Stomach smooth muscle (tissue), 2 donors: ENCODE measurements at regions not wholly inside any gene's neighbourhood (a gene's known extent, or its start where the extent isn't known, plus 50 kb on each side); places are given as distances from the start of the nearest gene placed in this dataset.
"Not testable (repeated sequence)": the region's sequence is repeated elsewhere in the genome, so short reads cannot be mapped to it uniquely, and the experiment has no call there.

Source experiments
- H3K27ac ChIP-seq: one replicate; pipeline ENCODE4 v1.7.0; 2013; ENCODE audit warnings: mild to moderate bottlenecking, low read length, inconsistent platforms
- H3K27me3 ChIP-seq, 2 donors: one replicate each; pipeline ENCODE4 v1.7.0; 2013; ENCODE audit warnings: low read length in 2 of 2; ENCODE audit not compliant: insufficient read depth in 2 of 2, control insufficient read depth in 1 of 2
- H3K36me3 ChIP-seq, 2 donors: one replicate each; pipeline ENCODE4 v1.7.0; 2013; ENCODE audit warnings: low read length in 2 of 2; ENCODE audit not compliant: control insufficient read depth in 2 of 2, insufficient read depth in 2 of 2
- H3K4me1 ChIP-seq: one replicate; pipeline ENCODE4 v1.7.0; 2013; ENCODE audit warnings: low read length; ENCODE audit not compliant: control insufficient read depth, insufficient read depth
- H3K4me3 ChIP-seq, 2 donors: one replicate each; pipeline ENCODE4 v1.7.0; 2013; ENCODE audit warnings: low read length in 2 of 2
- H3K9ac ChIP-seq, 2 donors: one replicate each; pipeline ENCODE4 v1.7.0; 2013; ENCODE audit warnings: low read length in 2 of 2, mild to moderate bottlenecking in 1 of 2
- H3K9me3 ChIP-seq, 2 donors: one replicate each; pipeline ENCODE4 v1.7.0; 2013; ENCODE audit warnings: low read length in 2 of 2; ENCODE audit not compliant: control insufficient read depth in 2 of 2
- donor health status: healthy.
- donor health status: Pancreatic carcinoma.

DNA sequence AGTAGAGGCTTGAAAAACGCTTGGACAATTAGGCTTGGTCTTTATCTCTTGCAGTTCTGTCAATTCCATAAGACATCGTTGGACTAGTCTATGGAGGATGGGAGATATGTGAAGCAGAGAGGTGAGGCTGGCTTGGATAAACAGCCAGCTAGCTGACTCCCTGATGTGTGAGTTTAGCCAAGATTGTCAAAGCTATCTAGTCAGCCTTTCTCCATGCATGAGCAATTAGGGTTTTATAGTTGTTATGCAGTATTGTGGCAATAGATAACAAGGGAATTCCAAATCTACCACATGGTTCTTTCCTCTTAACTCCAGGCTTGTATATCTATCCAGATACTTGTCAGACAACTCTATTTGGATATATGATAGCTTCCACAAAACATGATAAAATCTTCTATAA, 153.6 kb upstream of the NRXN3 start:
- Histone ChIP-seq H3K27me3 (no peaks in the 10 kb centered on the region), H3K4me1 (no peaks in the 10 kb centered on the region), H3K36me3 (no peaks in the 10 kb centered on the region), H3K27ac (no peak overlapping the region), H3K4me3 (no peak overlapping the region), H3K9ac (no peak overlapping the region), H3K9me3 (peaks cover 0 to 3% of the 10 kb centered on the region in 2 donors)

DNA sequence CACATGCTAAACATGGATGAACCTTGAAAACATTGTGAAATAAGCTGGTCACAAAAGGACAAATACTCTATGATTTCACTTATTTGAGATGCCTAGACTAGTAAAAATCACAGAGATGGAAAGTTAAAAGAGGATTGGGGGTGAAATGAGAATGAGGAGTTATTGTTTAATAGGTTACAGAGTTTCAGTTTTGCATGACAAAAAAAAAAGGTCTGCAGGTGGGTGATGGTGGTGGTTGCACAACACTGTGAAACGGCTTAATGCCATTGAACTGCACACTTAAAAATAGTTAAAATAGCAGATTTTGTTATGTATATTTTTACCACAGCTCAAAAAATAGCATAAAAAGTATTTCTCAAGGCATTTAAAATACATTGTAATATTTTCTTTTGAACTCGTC, 151.9 kb upstream of the NRXN3 start:
- Histone ChIP-seq H3K4me3 (no peak overlapping the region), H3K9ac (no peak overlapping the region), H3K27ac (no peak overlapping the region), H3K27me3 (no peaks in the 10 kb centered on the region), H3K4me1 (no peaks in the 10 kb centered on the region), H3K9me3 (peaks cover 0 to 3% of the 10 kb centered on the region in 2 donors), H3K36me3 (no peaks in the 10 kb centered on the region)

DNA sequence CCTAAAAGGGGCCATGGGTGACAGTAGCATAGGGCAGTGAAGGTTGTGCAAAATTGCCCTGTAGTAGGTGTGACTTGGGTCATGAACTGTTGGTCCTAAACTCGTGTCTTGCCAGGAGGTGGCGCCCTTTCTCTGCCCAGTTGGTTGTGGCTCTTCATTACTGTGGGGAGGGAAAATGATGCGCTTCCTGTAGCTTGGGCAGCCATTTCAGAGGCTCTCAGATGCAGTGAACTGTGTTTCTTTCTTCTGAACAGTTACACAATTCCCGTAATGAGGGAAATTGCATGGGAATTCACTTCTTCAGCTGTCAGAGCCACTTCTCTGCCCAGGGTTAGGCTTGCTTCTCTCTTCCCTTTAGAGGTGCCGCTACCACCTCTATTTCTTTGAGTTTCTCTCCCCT, 148.1 kb upstream of the NRXN3 start:
- H3K4me3 ChIP-seq = no peak overlapping the region
- no peaks in the 10 kb centered on the region for H3K27me3 ChIP-seq
- H3K36me3 ChIP-seq = no peaks in the 10 kb centered on the region
- H3K9me3 ChIP-seq = peaks cover 0 to 3% of the 10 kb centered on the region in 2 donors
- no peak overlapping the region for H3K9ac ChIP-seq
- no peak overlapping the region for H3K27ac ChIP-seq
- no peaks in the 10 kb centered on the region for H3K4me1 ChIP-seq

DNA sequence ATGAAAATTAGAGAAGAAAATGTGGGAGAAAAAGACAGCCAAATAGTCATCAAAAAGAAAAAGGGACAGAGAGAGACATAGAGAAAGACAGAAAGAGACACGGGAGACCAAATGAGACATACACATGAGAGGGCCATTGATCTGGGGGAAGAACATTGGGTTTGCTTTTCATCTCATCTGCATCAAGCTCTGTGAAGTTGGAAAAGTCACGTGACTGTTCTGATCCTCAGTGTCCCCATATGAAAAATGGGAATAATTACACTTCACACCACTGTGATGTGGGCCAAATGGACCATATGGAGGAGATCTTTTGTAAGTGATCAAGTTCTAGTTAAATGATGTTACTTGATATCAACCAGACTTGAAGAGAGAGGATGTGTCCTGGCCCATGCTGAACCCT, 147.1 kb upstream of the NRXN3 start:
- H3K4me3 ChIP-seq = no peak overlapping the region
- H3K4me1 ChIP-seq = no peaks in the 10 kb centered on the region
- H3K9ac ChIP-seq = no peak overlapping the region
- H3K27ac ChIP-seq = no peak overlapping the region
- H3K36me3 ChIP-seq = no peaks in the 10 kb centered on the region
- H3K9me3 ChIP-seq = peaks cover 3% of the 10 kb centered on the region in 2 donors
- H3K27me3 ChIP-seq = no peaks in the 10 kb centered on the region

DNA sequence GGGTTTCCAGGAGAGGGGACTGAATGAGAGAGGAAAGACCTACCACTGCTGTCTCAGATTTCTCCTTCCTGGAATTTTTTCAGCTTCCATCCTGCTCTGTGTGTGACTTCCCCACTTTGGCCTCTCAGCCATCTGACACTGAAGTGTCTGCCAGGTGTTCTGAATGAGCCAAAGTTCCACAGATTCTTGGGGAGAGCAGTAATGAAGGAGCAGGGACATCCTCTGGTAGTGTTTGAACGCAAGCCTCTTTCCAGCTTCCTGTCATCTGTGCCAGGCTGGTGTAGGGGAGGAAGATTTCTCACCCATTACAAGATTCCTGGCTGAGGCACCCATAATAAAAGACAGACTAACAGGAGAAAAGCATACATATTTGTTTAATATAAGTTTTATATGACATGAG, 141.7 kb upstream of the NRXN3 start:
- Histone ChIP-seq H3K9me3 (peaks cover 0 to 3% of the 10 kb centered on the region in 2 donors), H3K4me1 (no peaks in the 10 kb centered on the region)

DNA sequence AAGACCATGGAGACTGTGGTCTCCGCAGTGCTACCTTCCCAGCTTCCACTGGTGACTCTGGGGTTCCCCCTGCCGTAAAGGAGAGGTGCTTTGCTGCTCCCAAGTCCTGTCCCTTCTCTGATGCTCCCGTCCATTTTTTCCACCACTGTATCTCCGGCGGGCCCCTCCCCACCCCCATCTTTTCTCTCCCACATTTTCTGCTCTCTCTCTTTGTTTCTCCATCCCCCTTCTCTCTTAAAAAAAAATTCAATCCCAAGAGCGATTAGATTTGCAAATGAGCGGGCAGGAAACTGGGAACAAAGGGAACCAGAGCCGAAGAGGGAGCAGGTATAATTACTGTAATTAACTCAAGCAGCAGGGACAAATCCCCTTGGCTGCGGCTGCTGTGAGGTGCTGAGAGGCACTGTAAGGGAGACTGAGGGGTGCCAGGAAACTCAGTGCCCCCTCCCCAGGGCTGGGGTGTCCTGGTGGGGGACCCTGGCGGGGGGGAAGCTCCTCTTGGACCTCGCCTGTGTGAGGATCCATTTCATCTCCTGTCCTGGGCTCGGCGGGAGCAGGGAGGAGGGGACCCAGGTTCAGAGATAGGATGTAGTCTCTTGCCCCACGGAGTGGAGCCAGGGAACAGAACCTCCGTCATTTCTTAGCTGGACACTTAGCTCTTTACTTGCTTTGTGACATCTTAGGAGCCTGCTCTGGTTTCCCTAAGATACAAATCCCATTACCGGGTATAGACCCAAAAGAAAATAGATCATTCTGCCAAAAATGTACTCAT, 140.4 kb upstream of the NRXN3 start:
- Histone ChIP-seq H3K4me3 (no peak overlapping the region), H3K27me3 (peaks cover 3 to 5% of the 10 kb centered on the region in 2 donors), H3K27ac (no peak overlapping the region), H3K9ac (no peak overlapping the region), H3K36me3 (no peaks in the 10 kb centered on the region), H3K4me1 (no peaks in the 10 kb centered on the region), H3K9me3 (peaks cover 0 to 3% of the 10 kb centered on the region in 2 donors)

More for the DNA sequence above, 141.7 kb upstream of the NRXN3 start:
- Histone ChIP-seq H3K36me3 (no peaks in the 10 kb centered on the region), H3K9ac (no peak overlapping the region), H3K27ac (no peak overlapping the region), H3K4me3 (no peak overlapping the region), H3K27me3 (peaks cover 3 to 5% of the 10 kb centered on the region in 2 donors)

DNA sequence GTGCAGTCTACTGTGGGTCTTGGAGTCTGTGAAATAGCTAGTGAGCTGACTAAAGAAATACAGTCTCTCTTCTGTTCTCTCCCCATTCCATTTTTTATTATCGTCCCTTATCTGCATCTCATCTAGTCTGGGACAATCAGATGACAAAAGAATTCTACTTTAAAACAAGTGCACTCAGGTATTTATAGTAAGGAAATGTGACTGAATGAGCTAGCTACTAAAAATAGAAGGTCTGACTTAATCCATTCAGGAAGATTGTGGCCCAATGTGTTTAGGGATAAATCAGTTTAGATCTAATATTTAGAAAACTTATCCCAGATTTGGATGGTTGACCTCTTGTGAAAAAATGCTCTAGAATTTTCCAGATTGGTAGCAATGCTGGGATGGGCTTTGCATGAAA, 126.8 kb upstream of the NRXN3 start:
- Histone ChIP-seq H3K36me3 (no peaks in the 10 kb centered on the region), H3K9ac (no peak overlapping the region), H3K9me3 (no peaks in the 10 kb centered on the region), H3K4me1 (no peaks in the 10 kb centered on the region), H3K4me3 (no peak overlapping the region), H3K27me3 (peaks cover 0 to 2% of the 10 kb centered on the region in 2 donors), H3K27ac (no peak overlapping the region)

DNA sequence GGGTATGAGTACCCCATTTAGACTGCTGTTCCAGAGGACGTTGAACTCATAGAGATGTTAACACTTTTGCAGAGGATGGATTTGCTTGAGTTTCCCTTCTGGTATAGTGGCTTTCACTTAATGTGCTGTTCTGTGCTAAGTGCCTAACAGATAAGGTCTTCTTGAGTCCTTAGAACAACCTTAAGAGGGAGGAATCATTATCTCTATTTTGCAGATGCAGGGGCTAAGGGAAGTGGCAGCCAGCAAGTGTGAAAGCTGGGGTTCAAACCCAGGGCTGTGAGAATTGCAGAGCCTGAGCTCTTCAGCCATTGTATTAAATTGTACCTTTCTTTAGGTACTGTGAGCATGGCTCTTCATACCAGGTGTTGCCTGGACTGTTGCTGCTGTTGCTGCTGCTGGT, 122.1 kb upstream of the NRXN3 start:
- Histone ChIP-seq H3K27ac (no peak overlapping the region), H3K4me3 (no peak overlapping the region), H3K4me1 (no peaks in the 10 kb centered on the region), H3K36me3 (no peaks in the 10 kb centered on the region), H3K9ac (no peak overlapping the region), H3K9me3 (no peaks in the 10 kb centered on the region), H3K27me3 (no peaks in the 10 kb centered on the region)

DNA sequence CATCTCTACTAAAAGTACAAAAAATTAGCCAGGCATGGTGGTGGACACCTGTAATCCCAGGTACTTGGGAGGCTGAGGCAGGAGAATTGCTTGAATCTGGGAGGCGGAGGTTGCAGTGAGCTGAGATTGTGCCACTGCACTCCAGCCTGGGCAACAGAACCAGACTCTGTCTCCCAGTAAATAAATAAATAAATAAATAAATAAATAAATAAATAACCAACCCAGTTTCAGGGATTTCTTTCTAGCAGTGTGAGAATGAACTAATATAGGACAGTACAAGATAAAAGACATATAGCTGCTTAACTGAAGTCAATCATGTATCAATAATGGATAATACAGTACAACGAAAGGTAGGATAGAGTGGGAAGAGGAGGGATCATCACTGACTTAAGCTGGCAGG, 113.3 kb upstream of the NRXN3 start:
- H3K27me3 ChIP-seq, H3K9me3 ChIP-seq, H3K9ac ChIP-seq, H3K27ac ChIP-seq, H3K36me3 ChIP-seq, H3K4me3 ChIP-seq, H3K4me1 ChIP-seq: not testable (repeated sequence)

DNA sequence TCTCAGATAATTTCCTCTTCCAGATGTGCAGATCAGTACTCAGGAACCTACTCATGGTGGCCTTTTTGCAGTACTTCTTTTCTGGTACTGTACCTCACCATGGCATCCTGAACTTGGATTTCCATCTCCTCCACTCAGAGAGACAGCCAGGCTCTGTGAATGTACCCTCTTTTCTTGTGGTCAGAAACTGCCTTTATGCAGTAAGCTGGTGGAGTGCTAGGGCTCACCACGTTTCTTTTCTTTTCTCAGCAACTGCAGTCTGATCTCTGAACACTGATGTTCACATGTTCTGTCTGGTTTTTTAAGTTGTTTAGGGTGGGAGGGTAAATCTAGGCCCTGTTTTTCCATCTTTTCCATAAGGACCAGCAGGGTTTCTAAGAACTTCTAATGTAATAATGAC, 99.8 kb upstream of the NRXN3 start:
- Histone ChIP-seq H3K4me3 (no peak overlapping the region), H3K4me1 (no peaks in the 10 kb centered on the region), H3K9ac (no peak overlapping the region), H3K9me3 (no peaks in the 10 kb centered on the region), H3K36me3 (no peaks in the 10 kb centered on the region), H3K27me3 (no peaks in the 10 kb centered on the region), H3K27ac (no peak overlapping the region)

DNA sequence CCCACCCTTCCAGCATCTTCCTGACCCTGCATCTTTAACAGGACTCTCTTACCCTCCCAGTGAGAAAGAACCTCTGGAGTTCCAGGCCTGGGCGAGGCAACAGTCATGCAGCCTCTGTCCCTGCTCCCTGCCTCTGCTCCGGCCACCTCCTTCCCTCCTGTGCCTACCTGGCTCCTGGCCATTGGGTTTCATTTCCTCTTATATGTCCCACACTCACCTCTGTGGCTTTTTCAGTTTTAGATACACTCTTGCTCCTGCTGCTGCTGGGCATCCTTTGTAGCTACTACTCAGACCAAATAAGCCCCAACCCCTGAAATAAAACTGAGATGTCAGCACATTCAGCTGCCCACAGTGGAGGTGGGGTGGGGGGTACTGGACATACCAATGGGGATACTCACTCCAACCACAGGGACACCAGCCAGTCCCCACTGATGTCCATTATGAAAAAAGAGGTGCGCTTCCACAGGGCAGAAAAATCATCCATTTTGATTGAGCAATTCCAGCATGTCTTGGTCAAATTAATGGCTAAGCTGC, 99.1 kb upstream of the NRXN3 start:
- H3K4me3 ChIP-seq = no peak overlapping the region
- no peak overlapping the region for H3K27ac ChIP-seq
- no peak overlapping the region for H3K9ac ChIP-seq
- no peaks in the 10 kb centered on the region for H3K9me3 ChIP-seq
- no peaks in the 10 kb centered on the region for H3K4me1 ChIP-seq
- H3K27me3 ChIP-seq = no peaks in the 10 kb centered on the region
- H3K36me3 ChIP-seq = no peaks in the 10 kb centered on the region
